ENCODE measurements at regions not wholly inside any gene's neighbourhood (a gene's known extent, or its start where the extent isn't known, plus 50 kb on each side); places are given as distances from the start of the nearest gene placed in this dataset.
"Not testable (repeated sequence)": the region's sequence is repeated elsewhere in the genome, so short reads cannot be mapped to it uniquely, and the experiment has no call there.

GRCh38 chr5:101292199-101292598 is 389.1 kb upstream of the ST8SIA4 start:
- Histone ChIP-seq H3K27me3 (ENCODE audit: control insufficient read depth, insufficient read depth, low read length) (no peaks in the 10 kb centered on the region), H3K4me3 (ENCODE audit: low read length) (no peak overlapping the region), H3K27ac (ENCODE audit: low read length) (no peak overlapping the region), H3K9me3 (replicated peaks; ENCODE audit: control insufficient read depth, low read depth, low read length) (no peaks in the 10 kb centered on the region), H3K36me3 (ENCODE audit: control insufficient read depth, insufficient read depth, low read length) (no peaks in the 10 kb centered on the region), H3K4me1 (ENCODE audit: control insufficient read depth, insufficient read depth, low read length) (no peaks in the 10 kb centered on the region)
- DNase-seq = no peak
- no CpG with 5 or more reads among the region's 2 CpGs for WGBS (ENCODE audit: insufficient coverage)

GRCh38 chr5:101290761-101291160 is 387.7 kb upstream of the ST8SIA4 start:
- H3K27me3 ChIP-seq (ENCODE audit: control insufficient read depth, insufficient read depth, low read length); H3K36me3 ChIP-seq (ENCODE audit: control insufficient read depth, insufficient read depth, low read length); H3K4me1 ChIP-seq (ENCODE audit: control insufficient read depth, insufficient read depth, low read length); H3K27ac ChIP-seq (ENCODE audit: low read length); DNase-seq; H3K4me3 ChIP-seq (ENCODE audit: low read length); H3K9me3 ChIP-seq (replicated peaks; ENCODE audit: control insufficient read depth, low read depth, low read length): not testable (repeated sequence)
- 80% methylated on average over 1 of the region's 1 CpG for WGBS (ENCODE audit: insufficient coverage)

- no peak overlapping the region for H3K27ac ChIP-seq (ENCODE audit: low read length)
- no peaks in the 10 kb centered on the region for H3K27me3 ChIP-seq (ENCODE audit: control insufficient read depth, insufficient read depth, low read length)
- no peaks in the 10 kb centered on the region for H3K4me1 ChIP-seq (ENCODE audit: control insufficient read depth, insufficient read depth, low read length)
- H3K9me3 ChIP-seq (replicated peaks; ENCODE audit: control insufficient read depth, low read depth, low read length) = no peaks in the 10 kb centered on the region
- no peaks in the 10 kb centered on the region for H3K36me3 ChIP-seq (ENCODE audit: control insufficient read depth, insufficient read depth, low read length)
- H3K4me3 ChIP-seq (ENCODE audit: low read length) = no peak overlapping the region
- DNase-seq = no peak
- WGBS (ENCODE audit: insufficient coverage) = no CpG with 5 or more reads among the region's 7 CpGs
Observed at GRCh38 chr5:101288633-101289032, 385.6 kb upstream of the ST8SIA4 start.

GRCh38 chr5:101284736-101285375 is 381.8 kb upstream of the ST8SIA4 start:
- Histone ChIP-seq H3K27ac (ENCODE audit: low read length) (no peak overlapping the region), H3K4me1 (ENCODE audit: control insufficient read depth, insufficient read depth, low read length) (no peaks in the 10 kb centered on the region), H3K4me3 (ENCODE audit: low read length) (no peak overlapping the region), H3K27me3 (ENCODE audit: control insufficient read depth, insufficient read depth, low read length) (no peaks in the 10 kb centered on the region), H3K9me3 (replicated peaks; ENCODE audit: control insufficient read depth, low read depth, low read length) (no peaks in the 10 kb centered on the region), H3K36me3 (ENCODE audit: control insufficient read depth, insufficient read depth, low read length) (no peaks in the 10 kb centered on the region)
- DNase-seq = no peak
- no CpG with 5 or more reads among the region's 1 CpG for WGBS (ENCODE audit: insufficient coverage)

- not testable (repeated sequence) for H3K27ac ChIP-seq (ENCODE audit: low read length); H3K36me3 ChIP-seq (ENCODE audit: control insufficient read depth, insufficient read depth, low read length); H3K9me3 ChIP-seq (replicated peaks; ENCODE audit: control insufficient read depth, low read depth, low read length); H3K4me1 ChIP-seq (ENCODE audit: control insufficient read depth, insufficient read depth, low read length); H3K27me3 ChIP-seq (ENCODE audit: control insufficient read depth, insufficient read depth, low read length); DNase-seq; H3K4me3 ChIP-seq (ENCODE audit: low read length)
- WGBS (ENCODE audit: insufficient coverage) = no CpG with 5 or more reads among the region's 3 CpGs
Observed at GRCh38 chr5:101283938-101284337, 380.9 kb upstream of the ST8SIA4 start.

- Histone ChIP-seq H3K4me1 (ENCODE audit: control insufficient read depth, insufficient read depth, low read length) (no peaks in the 10 kb centered on the region), H3K27ac (ENCODE audit: low read length) (no peak overlapping the region), H3K36me3 (ENCODE audit: control insufficient read depth, insufficient read depth, low read length) (no peaks in the 10 kb centered on the region), H3K4me3 (ENCODE audit: low read length) (no peak overlapping the region), H3K9me3 (replicated peaks; ENCODE audit: control insufficient read depth, low read depth, low read length) (no peaks in the 10 kb centered on the region), H3K27me3 (ENCODE audit: control insufficient read depth, insufficient read depth, low read length) (no peaks in the 10 kb centered on the region)
- WGBS (ENCODE audit: insufficient coverage) = no CpG with 5 or more reads among the region's 2 CpGs
- no peak for DNase-seq
Observed at GRCh38 chr5:101278917-101279316, 375.8 kb upstream of the ST8SIA4 start.

GRCh38 chr5:101278011-101278687 is 375.1 kb upstream of the ST8SIA4 start:
- no peak overlapping the region for H3K4me3 ChIP-seq (ENCODE audit: low read length)
- DNase-seq = no peak
- no peak overlapping the region for H3K27ac ChIP-seq (ENCODE audit: low read length)
- H3K36me3 ChIP-seq (ENCODE audit: control insufficient read depth, insufficient read depth, low read length) = no peaks in the 10 kb centered on the region
- H3K27me3 ChIP-seq (ENCODE audit: control insufficient read depth, insufficient read depth, low read length) = no peaks in the 10 kb centered on the region
- H3K9me3 ChIP-seq (replicated peaks; ENCODE audit: control insufficient read depth, low read depth, low read length) = no peaks in the 10 kb centered on the region
- no peaks in the 10 kb centered on the region for H3K4me1 ChIP-seq (ENCODE audit: control insufficient read depth, insufficient read depth, low read length)
- no CpG with 5 or more reads among the region's 5 CpGs for WGBS (ENCODE audit: insufficient coverage)

GRCh38 chr5:101271945-101272344 is 368.9 kb upstream of the ST8SIA4 start:
- Histone ChIP-seq H3K4me3 (ENCODE audit: low read length) (no peak overlapping the region), H3K27me3 (ENCODE audit: control insufficient read depth, insufficient read depth, low read length) (no peaks in the 10 kb centered on the region), H3K27ac (ENCODE audit: low read length) (no peak overlapping the region), H3K4me1 (ENCODE audit: control insufficient read depth, insufficient read depth, low read length) (no peaks in the 10 kb centered on the region), H3K9me3 (replicated peaks; ENCODE audit: control insufficient read depth, low read depth, low read length) (no peaks in the 10 kb centered on the region), H3K36me3 (ENCODE audit: control insufficient read depth, insufficient read depth, low read length) (no peaks in the 10 kb centered on the region)
- DNase-seq = no peak
- WGBS (ENCODE audit: insufficient coverage) = no CpG with 5 or more reads among the region's 2 CpGs

- 43% methylated on average over 1 of the region's 2 CpGs for WGBS (ENCODE audit: insufficient coverage)
- Histone ChIP-seq H3K4me1 (ENCODE audit: control insufficient read depth, insufficient read depth, low read length) (no peaks in the 10 kb centered on the region), H3K4me3 (ENCODE audit: low read length) (no peak overlapping the region), H3K36me3 (ENCODE audit: control insufficient read depth, insufficient read depth, low read length) (no peaks in the 10 kb centered on the region), H3K27me3 (ENCODE audit: control insufficient read depth, insufficient read depth, low read length) (no peaks in the 10 kb centered on the region), H3K27ac (ENCODE audit: low read length) (no peak overlapping the region), H3K9me3 (replicated peaks; ENCODE audit: control insufficient read depth, low read depth, low read length) (no peaks in the 10 kb centered on the region)
- no peak for DNase-seq
Observed at GRCh38 chr5:101271416-101271815, 368.3 kb upstream of the ST8SIA4 start.

GRCh38 chr5:101260857-101261256 is 357.8 kb upstream of the ST8SIA4 start:
- 85% methylated on average over 3 of the region's 9 CpGs for WGBS (ENCODE audit: insufficient coverage)
- Histone ChIP-seq H3K36me3 (ENCODE audit: control insufficient read depth, insufficient read depth, low read length) (no peaks in the 10 kb centered on the region), H3K27ac (ENCODE audit: low read length) (no peak overlapping the region), H3K4me3 (ENCODE audit: low read length) (no peak overlapping the region), H3K9me3 (replicated peaks; ENCODE audit: control insufficient read depth, low read depth, low read length) (no peaks in the 10 kb centered on the region), H3K4me1 (ENCODE audit: control insufficient read depth, insufficient read depth, low read length) (no peaks in the 10 kb centered on the region), H3K27me3 (ENCODE audit: control insufficient read depth, insufficient read depth, low read length) (no peaks in the 10 kb centered on the region)
- DNase-seq = no peak

All from muscle of leg (tissue), 3 donors.